ENCODE measurements at regions not wholly inside any gene's neighbourhood (a gene's known extent, or its start where the extent isn't known, plus 50 kb on each side); places are given as distances from the start of the nearest gene placed in this dataset.

GRCh38 chr11:122179961-122180834, 64.2 kb upstream of the BLID start:
- no peak for DNase-seq
- no peaks in the 10 kb centered on the region for H3K4me1 ChIP-seq (ENCODE audit: control insufficient read depth, insufficient read depth, low read length, poor library complexity, severe bottlenecking)

GRCh38 chr11:122178795-122179194, 62.8 kb upstream of the BLID start:
- no peaks in the 10 kb centered on the region for H3K36me3 ChIP-seq (ENCODE audit: control insufficient read depth, insufficient read depth, low read length)
- no peak overlapping the region for H3K4me3 ChIP-seq (ENCODE audit: insufficient read depth, low read depth, low read length, poor library complexity, severe bottlenecking)
- no peaks in the 10 kb centered on the region for H3K4me1 ChIP-seq (ENCODE audit: control insufficient read depth, insufficient read depth, low read length, poor library complexity, severe bottlenecking)
- no peaks in the 10 kb centered on the region for H3K27me3 ChIP-seq (replicated peaks; ENCODE audit: control insufficient read depth, insufficient read depth, low read length, poor library complexity, severe bottlenecking)
- no peak overlapping the region for H3K27ac ChIP-seq (ENCODE audit: insufficient read depth, low read length, poor library complexity, severe bottlenecking)
- no peaks in the 10 kb centered on the region for H3K9me3 ChIP-seq (ENCODE audit: control insufficient read depth, low read length)
- DNase-seq, result no peak

More at GRCh38 chr11:122179961-122180834, 64.2 kb upstream of the BLID start:
- Histone ChIP-seq H3K9me3 (ENCODE audit: control insufficient read depth, low read length) (no peaks in the 10 kb centered on the region), H3K36me3 (ENCODE audit: control insufficient read depth, insufficient read depth, low read length) (no peaks in the 10 kb centered on the region), H3K27ac (ENCODE audit: insufficient read depth, low read length, poor library complexity, severe bottlenecking) (no peak overlapping the region), H3K27me3 (replicated peaks; ENCODE audit: control insufficient read depth, insufficient read depth, low read length, poor library complexity, severe bottlenecking) (no peaks in the 10 kb centered on the region), H3K4me3 (ENCODE audit: insufficient read depth, low read depth, low read length, poor library complexity, severe bottlenecking) (no peak overlapping the region)

DNA sequence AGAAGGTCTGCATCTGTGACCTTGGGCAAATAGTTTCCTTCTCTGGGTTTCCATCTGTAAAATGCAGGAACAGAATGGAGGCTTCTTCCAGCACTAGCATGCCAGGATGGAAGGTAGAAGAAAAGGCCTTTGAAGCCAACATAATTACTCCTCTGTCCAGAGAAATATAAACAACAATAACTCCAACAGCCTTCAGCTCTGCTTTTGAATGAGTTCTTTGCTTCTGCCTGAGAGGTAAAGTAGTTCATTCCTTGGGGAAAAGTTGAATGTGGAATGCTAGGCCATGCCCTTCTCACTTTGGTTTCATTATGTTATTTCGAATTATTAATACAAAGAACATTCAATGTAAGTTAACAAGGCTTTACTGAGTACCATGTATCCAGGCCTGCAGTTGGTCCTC, 61.2 kb upstream of the BLID start:
- Histone ChIP-seq H3K27me3 (replicated peaks; ENCODE audit: control insufficient read depth, insufficient read depth, low read length, poor library complexity, severe bottlenecking) (no peaks in the 10 kb centered on the region), H3K4me3 (ENCODE audit: insufficient read depth, low read depth, low read length, poor library complexity, severe bottlenecking) (no peak overlapping the region), H3K9me3 (ENCODE audit: control insufficient read depth, low read length) (no peaks in the 10 kb centered on the region), H3K27ac (ENCODE audit: insufficient read depth, low read length, poor library complexity, severe bottlenecking) (no peak overlapping the region), H3K36me3 (ENCODE audit: control insufficient read depth, insufficient read depth, low read length) (no peaks in the 10 kb centered on the region), H3K4me1 (ENCODE audit: control insufficient read depth, insufficient read depth, low read length, poor library complexity, severe bottlenecking) (no peaks in the 10 kb centered on the region)
- no peak for DNase-seq

- DNase-seq, result no peak
- Histone ChIP-seq H3K4me1 (ENCODE audit: control insufficient read depth, insufficient read depth, low read length, poor library complexity, severe bottlenecking) (no peaks in the 10 kb centered on the region), H3K27me3 (replicated peaks; ENCODE audit: control insufficient read depth, insufficient read depth, low read length, poor library complexity, severe bottlenecking) (no peaks in the 10 kb centered on the region), H3K36me3 (ENCODE audit: control insufficient read depth, insufficient read depth, low read length) (no peaks in the 10 kb centered on the region), H3K9me3 (ENCODE audit: control insufficient read depth, low read length) (no peaks in the 10 kb centered on the region), H3K27ac (ENCODE audit: insufficient read depth, low read length, poor library complexity, severe bottlenecking) (no peak overlapping the region), H3K4me3 (ENCODE audit: insufficient read depth, low read depth, low read length, poor library complexity, severe bottlenecking) (no peak overlapping the region)
Measured at GRCh38 chr11:122176651-122177050, 60.6 kb upstream of the BLID start.

DNA sequence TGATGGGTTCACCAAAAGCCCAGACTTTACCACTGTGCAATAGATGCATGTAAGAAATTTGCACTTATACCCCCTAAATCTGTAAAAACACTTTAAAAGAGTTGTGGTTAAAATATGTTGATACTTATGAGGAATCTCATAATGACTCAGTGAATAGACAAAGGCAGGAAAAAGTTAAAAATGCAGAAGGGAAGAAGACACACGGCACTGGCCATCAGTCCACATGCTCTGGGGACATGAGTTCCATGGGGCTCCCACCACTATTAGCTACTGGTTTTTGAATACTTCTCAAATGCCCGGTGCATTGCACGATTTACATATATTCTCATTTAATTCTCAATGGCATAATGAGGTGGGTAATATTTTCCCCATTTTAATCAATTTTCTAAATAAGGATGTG, 59.3 kb upstream of the BLID start:
- no peaks in the 10 kb centered on the region for H3K9me3 ChIP-seq (ENCODE audit: control insufficient read depth, low read length)
- no peak overlapping the region for H3K27ac ChIP-seq (ENCODE audit: insufficient read depth, low read length, poor library complexity, severe bottlenecking)
- no peaks in the 10 kb centered on the region for H3K27me3 ChIP-seq (replicated peaks; ENCODE audit: control insufficient read depth, insufficient read depth, low read length, poor library complexity, severe bottlenecking)
- no peaks in the 10 kb centered on the region for H3K4me1 ChIP-seq (ENCODE audit: control insufficient read depth, insufficient read depth, low read length, poor library complexity, severe bottlenecking)
- H3K36me3 ChIP-seq (ENCODE audit: control insufficient read depth, insufficient read depth, low read length), result no peaks in the 10 kb centered on the region
- no peak for DNase-seq
- H3K4me3 ChIP-seq (ENCODE audit: insufficient read depth, low read depth, low read length, poor library complexity, severe bottlenecking), result no peak overlapping the region

DNA sequence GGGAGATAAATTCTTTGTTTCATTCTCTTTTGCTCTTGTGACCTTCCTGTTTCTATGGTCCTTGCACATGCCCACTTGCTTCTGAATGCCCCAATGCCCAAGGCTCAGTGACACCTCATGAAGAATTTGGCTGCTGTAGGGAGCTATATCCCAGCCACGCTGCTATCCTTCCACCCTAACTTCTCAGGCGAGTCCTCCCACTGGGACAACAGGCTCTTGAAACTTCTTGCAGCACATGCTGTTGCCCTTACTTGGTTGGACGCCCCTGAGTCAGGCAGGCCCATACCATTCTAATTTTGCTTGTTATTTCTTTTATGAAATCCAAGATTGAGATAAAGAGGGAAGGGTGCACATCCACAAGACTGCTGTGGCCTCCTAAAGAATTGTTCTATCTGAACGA, 57.6 kb upstream of the BLID start:
- H3K9me3 ChIP-seq (ENCODE audit: control insufficient read depth, low read length), result no peaks in the 10 kb centered on the region
- no peak overlapping the region for H3K4me3 ChIP-seq (ENCODE audit: insufficient read depth, low read depth, low read length, poor library complexity, severe bottlenecking)
- no peak for DNase-seq
- no peak overlapping the region for H3K27ac ChIP-seq (ENCODE audit: insufficient read depth, low read length, poor library complexity, severe bottlenecking)
- H3K4me1 ChIP-seq (ENCODE audit: control insufficient read depth, insufficient read depth, low read length, poor library complexity, severe bottlenecking), result no peaks in the 10 kb centered on the region
- no peaks in the 10 kb centered on the region for H3K27me3 ChIP-seq (replicated peaks; ENCODE audit: control insufficient read depth, insufficient read depth, low read length, poor library complexity, severe bottlenecking)
- no peaks in the 10 kb centered on the region for H3K36me3 ChIP-seq (ENCODE audit: control insufficient read depth, insufficient read depth, low read length)

DNA sequence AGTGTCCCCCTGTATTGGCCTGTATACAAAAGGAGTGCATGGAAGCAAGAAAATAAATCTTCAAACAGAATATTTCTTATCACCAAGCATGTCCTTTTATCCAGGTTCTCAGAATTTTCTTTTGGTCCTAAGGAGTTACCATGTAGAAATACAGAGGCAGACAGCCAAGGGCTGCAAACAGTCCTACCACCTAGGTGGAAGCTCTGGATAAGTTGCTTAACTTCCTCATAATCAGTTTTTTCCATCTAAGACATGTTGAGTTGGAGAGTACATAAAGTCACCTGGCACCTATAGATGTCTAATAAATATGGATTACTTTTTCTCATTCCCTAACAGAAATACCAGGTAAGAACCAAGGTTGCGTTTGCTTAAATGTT, 57.0 kb upstream of the BLID start:
- Histone ChIP-seq H3K27me3 (replicated peaks; ENCODE audit: control insufficient read depth, insufficient read depth, low read length, poor library complexity, severe bottlenecking) (no peaks in the 10 kb centered on the region), H3K27ac (ENCODE audit: insufficient read depth, low read length, poor library complexity, severe bottlenecking) (no peak overlapping the region), H3K36me3 (ENCODE audit: control insufficient read depth, insufficient read depth, low read length) (no peaks in the 10 kb centered on the region), H3K4me1 (ENCODE audit: control insufficient read depth, insufficient read depth, low read length, poor library complexity, severe bottlenecking) (no peaks in the 10 kb centered on the region), H3K4me3 (ENCODE audit: insufficient read depth, low read depth, low read length, poor library complexity, severe bottlenecking) (no peak overlapping the region), H3K9me3 (ENCODE audit: control insufficient read depth, low read length) (no peaks in the 10 kb centered on the region)
- no peak for DNase-seq

DNA sequence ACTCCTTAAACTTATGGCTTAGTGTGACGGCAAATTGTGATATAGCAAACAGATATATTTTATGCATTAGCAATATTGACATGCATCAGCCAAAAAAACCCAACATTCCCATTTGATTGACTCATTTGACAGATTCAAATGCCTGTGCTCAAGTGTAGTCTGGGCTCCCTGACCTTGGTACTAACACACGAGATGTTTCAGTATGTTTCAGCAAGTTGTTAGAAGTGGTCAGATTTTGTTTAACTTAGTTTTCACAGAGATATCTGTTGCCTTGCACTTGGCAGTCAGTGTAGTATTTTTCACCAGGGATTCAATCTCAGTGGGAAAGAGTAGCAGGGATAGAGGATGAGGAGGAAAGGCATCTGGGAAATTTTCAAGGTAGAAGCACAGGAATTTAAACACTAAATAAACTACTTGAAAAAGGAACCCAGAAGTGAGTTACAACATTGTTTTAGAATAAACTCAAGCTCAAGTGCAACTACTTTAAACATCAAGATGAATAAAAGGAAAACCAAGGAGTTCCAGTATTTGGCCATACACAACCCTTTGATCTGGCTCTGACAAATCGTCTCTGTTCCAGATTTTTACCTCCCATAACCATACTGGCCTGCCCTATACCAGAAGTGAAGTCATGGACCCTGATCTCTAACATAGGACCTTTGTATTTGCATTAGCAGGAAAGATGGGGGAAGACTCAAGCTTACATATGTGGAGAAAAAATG, 56.5 kb upstream of the BLID start:
- DNase-seq, result no peak
- no peak overlapping the region for H3K4me3 ChIP-seq (ENCODE audit: insufficient read depth, low read depth, low read length, poor library complexity, severe bottlenecking)
- no peaks in the 10 kb centered on the region for H3K36me3 ChIP-seq (ENCODE audit: control insufficient read depth, insufficient read depth, low read length)
- no peaks in the 10 kb centered on the region for H3K27me3 ChIP-seq (replicated peaks; ENCODE audit: control insufficient read depth, insufficient read depth, low read length, poor library complexity, severe bottlenecking)
- H3K9me3 ChIP-seq (ENCODE audit: control insufficient read depth, low read length), result no peaks in the 10 kb centered on the region
- no peak overlapping the region for H3K27ac ChIP-seq (ENCODE audit: insufficient read depth, low read length, poor library complexity, severe bottlenecking)
- no peaks in the 10 kb centered on the region for H3K4me1 ChIP-seq (ENCODE audit: control insufficient read depth, insufficient read depth, low read length, poor library complexity, severe bottlenecking)

- Histone ChIP-seq H3K9me3 (ENCODE audit: control insufficient read depth, low read length) (no peaks in the 10 kb centered on the region), H3K27ac (ENCODE audit: insufficient read depth, low read length, poor library complexity, severe bottlenecking) (no peak overlapping the region), H3K4me3 (ENCODE audit: insufficient read depth, low read depth, low read length, poor library complexity, severe bottlenecking) (no peak overlapping the region), H3K4me1 (ENCODE audit: control insufficient read depth, insufficient read depth, low read length, poor library complexity, severe bottlenecking) (no peaks in the 10 kb centered on the region), H3K36me3 (ENCODE audit: control insufficient read depth, insufficient read depth, low read length) (no peaks in the 10 kb centered on the region), H3K27me3 (replicated peaks; ENCODE audit: control insufficient read depth, insufficient read depth, low read length, poor library complexity, severe bottlenecking) (no peaks in the 10 kb centered on the region)
- DNase-seq, result no peak
Measured at GRCh38 chr11:122170815-122171475, 54.9 kb upstream of the BLID start.

DNA sequence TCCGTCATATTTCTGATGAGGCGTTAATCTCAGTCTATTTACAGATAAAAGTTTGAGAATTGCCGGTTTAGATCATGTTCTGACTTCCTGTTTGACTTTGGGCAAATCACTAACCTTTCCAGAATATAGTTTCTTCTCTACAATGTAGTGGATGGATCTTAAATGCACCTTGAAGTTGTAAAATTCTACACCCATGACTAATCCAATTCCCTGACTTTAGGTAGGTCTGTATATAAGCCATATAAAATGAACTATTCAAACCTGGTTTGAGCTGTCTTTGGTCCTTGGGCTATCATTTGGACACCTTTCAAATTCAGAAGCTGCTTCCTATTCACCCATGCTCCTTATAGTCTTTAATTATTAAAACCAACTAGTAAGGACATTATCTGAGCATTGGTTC, 52.2 kb upstream of the BLID start:
- DNase-seq, result no peak
- Histone ChIP-seq H3K27me3 (replicated peaks; ENCODE audit: control insufficient read depth, insufficient read depth, low read length, poor library complexity, severe bottlenecking) (no peaks in the 10 kb centered on the region), H3K4me1 (ENCODE audit: control insufficient read depth, insufficient read depth, low read length, poor library complexity, severe bottlenecking) (no peaks in the 10 kb centered on the region), H3K27ac (ENCODE audit: insufficient read depth, low read length, poor library complexity, severe bottlenecking) (no peak overlapping the region), H3K9me3 (ENCODE audit: control insufficient read depth, low read length) (no peaks in the 10 kb centered on the region), H3K4me3 (ENCODE audit: insufficient read depth, low read depth, low read length, poor library complexity, severe bottlenecking) (no peak overlapping the region), H3K36me3 (ENCODE audit: control insufficient read depth, insufficient read depth, low read length) (no peaks in the 10 kb centered on the region)

All from effector memory CD4-positive, alpha-beta T cell (primary cell).